ENCODE measurements at regions not wholly inside any gene's neighbourhood (a gene's known extent, or its start where the extent isn't known, plus 50 kb on each side); places are given as distances from the start of the nearest gene placed in this dataset.

GRCh38 chr5:2602451-2603271 lies 148.8 kb downstream of the IRX2 start:
- no peak for DNase-seq (ENCODE audit: low read depth)

- no peak for DNase-seq (ENCODE audit: low read depth)
These were observed 153.0 kb downstream of the IRX2 start for GRCh38 chr5:2598503-2598902.

GRCh38 chr5:2594701-2595100 lies 156.8 kb downstream of the IRX2 start:
- no peak for DNase-seq (ENCODE audit: low read depth)

- no peak for DNase-seq (ENCODE audit: low read depth)
These were observed 158.7 kb downstream of the IRX2 start for GRCh38 chr5:2592766-2593165.

- no peak for DNase-seq (ENCODE audit: low read depth)
These were observed 159.6 kb downstream of the IRX2 start for GRCh38 chr5:2591777-2592453.

GRCh38 chr5:2588850-2589501 lies 162.5 kb downstream of the IRX2 start:
- no peak for DNase-seq (ENCODE audit: low read depth)

- no peak for DNase-seq (ENCODE audit: low read depth)
These were observed 164.1 kb downstream of the IRX2 start for GRCh38 chr5:2587189-2588031.

- DNase-seq (ENCODE audit: low read depth) = no peak
These were observed 165.3 kb downstream of the IRX2 start for GRCh38 chr5:2586016-2586715.

GRCh38 chr5:2584579-2585269 lies 166.8 kb downstream of the IRX2 start:
- DNase-seq (ENCODE audit: low read depth) = no peak

GRCh38 chr5:2582507-2582906 lies 169.0 kb downstream of the IRX2 start:
- no peak for DNase-seq (ENCODE audit: low read depth)

- no peak for DNase-seq (ENCODE audit: low read depth)
These were observed 169.4 kb downstream of the IRX2 start for GRCh38 chr5:2582106-2582505.

GRCh38 chr5:2581418-2581817 lies 170.1 kb downstream of the IRX2 start:
- no peak for DNase-seq (ENCODE audit: low read depth)

- DNase-seq (ENCODE audit: low read depth) = no peak
These were observed 172.4 kb downstream of the IRX2 start for GRCh38 chr5:2579126-2579525.

- no peak for DNase-seq (ENCODE audit: low read depth)
These were observed 174.0 kb downstream of the IRX2 start for GRCh38 chr5:2577312-2578036.

- no peak for DNase-seq (ENCODE audit: low read depth)
These were observed 174.7 kb downstream of the IRX2 start for GRCh38 chr5:2576823-2577222.

GRCh38 chr5:2575871-2576270 lies 175.6 kb downstream of the IRX2 start:
- DNase-seq (ENCODE audit: low read depth) = no peak

- DNase-seq (ENCODE audit: low read depth) = no peak
These were observed 176.2 kb downstream of the IRX2 start for GRCh38 chr5:2575292-2575691.

GRCh38 chr5:2574155-2574554 lies 177.3 kb downstream of the IRX2 start:
- DNase-seq (ENCODE audit: low read depth) = no peak

GRCh38 chr5:2570586-2570985 lies 180.9 kb downstream of the IRX2 start:
- DNase-seq (ENCODE audit: low read depth) = no peak

All from amniotic epithelial cell (primary cell).